SU-DHL-6 (cell line): ENCODE measurements at regions not wholly inside any gene's neighbourhood (a gene's known extent, or its start where the extent isn't known, plus 50 kb on each side); places are given as distances from the start of the nearest gene placed in this dataset.

Experiments used
- CTCF ChIP-seq: fragments of 200-600 bp; sonication (generic); IDR thresholded peaks from one replicate; pipeline ENCODE4 v1.5.1; 2017; ENCODE audit warnings: antibody characterized with exemption, mild to moderate bottlenecking, low read length, moderate library complexity; ENCODE audit not compliant: insufficient read depth, poor library complexity, severe bottlenecking
- EZH2phosphoT487 ChIP-seq: fragments of 200-600 bp; sonication (generic), shearing (Covaris generic); conservative IDR thresholded peaks from 2 replicates; pipeline ENCODE4 v1.6.1; 2018; ENCODE audit warnings: mild to moderate bottlenecking, antibody characterized with exemption, low read length, moderate library complexity, mixed read lengths

- TF ChIP-seq CTCF, result no peak
- no peak for TF ChIP-seq EZH2phosphoT487
Measured at GRCh38 chr1:188169971-188170370, 1341.2 kb downstream of the PLA2G4A start.
